HG03064 (cell line): ENCODE measurements at regions not wholly inside any gene's neighbourhood (a gene's known extent, or its start where the extent isn't known, plus 50 kb on each side); places are given as distances from the start of the nearest gene placed in this dataset.
"Not testable (repeated sequence)": the region's sequence is repeated elsewhere in the genome, so short reads cannot be mapped to it uniquely, and the experiment has no call there.

Source experiments
- ATAC-seq: cut with Tn5 transposase; IDR thresholded peaks from one replicate; pipeline ENCODE4 v1.9.1; 2021; ENCODE audit warnings: low read depth; ENCODE audit not compliant: unreplicated experiment

DNA sequence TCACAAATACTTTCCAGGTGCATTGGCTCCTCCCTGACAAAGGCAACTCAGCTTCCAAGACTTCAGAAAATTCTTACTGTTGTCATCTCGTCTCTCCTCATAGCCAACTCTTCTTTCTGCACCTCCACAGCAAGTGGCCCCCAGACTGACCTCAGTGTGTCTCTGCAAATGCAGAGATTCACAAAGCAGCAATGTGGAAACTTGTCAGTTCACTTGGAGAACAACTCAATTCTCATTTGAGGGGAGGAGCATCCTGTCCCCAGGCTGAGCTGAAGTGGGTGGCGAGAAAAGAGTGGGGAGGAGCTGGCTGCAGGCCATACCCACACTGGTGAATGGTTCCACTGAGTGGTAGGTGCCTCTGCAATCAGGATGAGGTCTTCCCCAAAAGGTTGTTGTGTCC is 248.7 kb upstream of the IL12A start:
- no peak for ATAC-seq

- no peak for ATAC-seq
Observed at GRCh38 chr3:159741281-159741680, 247.4 kb upstream of the IL12A start.

GRCh38 chr3:159748425-159748824 is 240.2 kb upstream of the IL12A start:
- ATAC-seq: no peak

GRCh38 chr3:159749406-159749805 is 239.2 kb upstream of the IL12A start:
- no peak for ATAC-seq

DNA sequence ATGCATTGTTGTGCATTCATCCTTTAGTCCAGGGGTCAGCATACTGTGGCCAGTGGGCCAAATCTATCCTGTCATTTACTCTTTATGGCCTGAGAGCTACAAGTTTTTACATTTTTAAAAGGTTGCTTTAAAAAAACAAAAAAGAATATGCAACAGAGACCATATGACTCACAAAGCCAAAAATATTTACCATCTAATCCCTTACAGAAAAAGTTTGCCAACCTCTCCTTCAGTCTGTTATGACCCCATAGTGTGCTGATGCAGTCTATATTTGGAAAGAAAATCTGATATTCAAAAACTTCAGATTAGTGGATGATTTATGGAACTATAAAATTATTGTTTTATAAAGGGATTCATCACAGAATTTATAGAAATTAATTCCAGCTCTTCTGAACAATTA is 237.5 kb upstream of the IL12A start:
- no peak for ATAC-seq

- no peak for ATAC-seq
Observed at GRCh38 chr3:159751752-159752151, 236.9 kb upstream of the IL12A start.

- not testable (repeated sequence) for ATAC-seq
Observed at GRCh38 chr3:159756279-159757207, 232.1 kb upstream of the IL12A start.

DNA sequence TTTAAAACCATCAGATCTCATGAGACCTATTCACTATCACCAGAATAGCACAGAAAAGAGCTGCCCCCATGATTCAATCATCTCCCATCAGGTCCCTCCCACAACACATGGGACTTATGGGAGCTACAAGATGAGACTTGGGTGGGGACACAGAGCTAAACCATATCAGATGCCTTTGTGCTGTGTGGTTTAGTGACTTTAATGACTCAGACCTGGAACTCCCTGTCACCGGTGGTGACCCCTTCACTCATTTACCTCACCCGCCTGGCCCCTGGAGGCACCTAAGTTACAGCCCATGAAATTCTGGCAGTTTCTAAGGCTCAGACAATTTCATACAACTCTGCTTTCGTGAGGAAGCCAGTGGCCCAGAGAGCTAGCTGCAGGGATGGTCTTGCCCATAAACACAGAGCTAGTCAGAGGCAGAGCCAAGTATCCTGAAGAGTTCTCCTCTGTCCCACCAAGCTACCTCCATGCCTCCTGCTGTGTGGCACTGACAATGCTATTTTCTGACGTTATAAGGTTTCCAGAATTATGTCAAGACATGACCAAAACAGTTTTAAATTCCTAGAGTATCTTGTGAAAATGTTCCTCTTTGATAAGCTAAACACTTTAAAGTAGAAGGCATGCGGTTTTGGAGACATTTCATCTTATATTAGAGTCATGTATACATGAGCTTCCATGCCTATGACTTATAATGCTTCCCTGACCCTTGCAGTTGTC is 231.1 kb upstream of the IL12A start:
- ATAC-seq: no peak

DNA sequence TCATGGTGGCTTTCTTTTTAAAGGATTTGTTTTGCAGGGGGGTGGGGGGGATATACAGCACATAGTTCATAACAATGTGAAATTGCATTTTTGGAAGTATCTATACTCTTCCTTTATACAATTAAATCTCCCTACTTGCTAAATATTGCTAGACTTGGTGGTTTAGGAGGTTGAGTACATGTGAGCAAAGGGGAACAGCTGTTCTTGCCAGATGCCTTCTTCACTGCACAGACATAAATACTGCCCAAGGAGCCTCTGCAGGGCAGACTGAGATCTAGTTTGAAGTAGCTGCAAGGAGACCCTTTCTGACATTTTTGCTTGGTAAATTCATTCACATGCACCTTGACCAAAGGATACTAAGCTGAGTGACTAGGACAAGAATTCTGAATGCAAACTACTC is 228.6 kb upstream of the IL12A start:
- no peak for ATAC-seq

GRCh38 chr3:159761369-159761768 is 227.3 kb upstream of the IL12A start:
- no peak for ATAC-seq

- no peak for ATAC-seq
Observed at GRCh38 chr3:159761848-159762635, 226.6 kb upstream of the IL12A start.

GRCh38 chr3:159763011-159763601 is 225.5 kb upstream of the IL12A start:
- ATAC-seq: peak; percentile 38

- peak; percentile 57 for ATAC-seq
Observed at GRCh38 chr3:159763602-159764489, 224.8 kb upstream of the IL12A start.

DNA sequence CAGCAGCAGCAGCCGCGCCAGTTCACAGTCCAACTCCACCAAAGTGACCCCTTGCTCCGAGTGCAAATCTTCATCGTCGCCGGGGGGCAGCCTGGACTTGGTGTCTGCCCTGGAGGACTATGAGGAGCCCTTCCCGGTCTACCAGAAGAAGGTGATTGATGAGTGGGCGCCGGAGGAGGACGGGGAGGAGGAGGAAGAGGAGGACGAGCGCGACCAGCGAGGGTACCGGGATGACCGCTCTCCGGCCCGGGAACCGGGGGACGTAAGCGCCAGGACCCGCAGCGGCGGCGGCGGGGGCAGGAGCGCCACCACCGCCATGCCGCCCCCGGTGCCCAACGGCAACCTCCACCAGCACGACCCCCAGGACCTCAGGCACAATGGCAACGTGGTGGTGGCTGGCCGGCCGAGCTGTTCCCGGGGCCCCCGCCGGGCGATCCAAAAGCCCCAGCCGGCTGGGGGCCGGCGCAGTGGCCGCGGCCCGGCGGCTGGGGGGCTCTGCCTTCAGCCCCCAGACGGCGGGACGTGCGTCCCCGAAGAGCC is 224.1 kb upstream of the IL12A start:
- ATAC-seq: no peak

- ATAC-seq: no peak
Observed at GRCh38 chr3:159765030-159765859, 223.4 kb upstream of the IL12A start.

DNA sequence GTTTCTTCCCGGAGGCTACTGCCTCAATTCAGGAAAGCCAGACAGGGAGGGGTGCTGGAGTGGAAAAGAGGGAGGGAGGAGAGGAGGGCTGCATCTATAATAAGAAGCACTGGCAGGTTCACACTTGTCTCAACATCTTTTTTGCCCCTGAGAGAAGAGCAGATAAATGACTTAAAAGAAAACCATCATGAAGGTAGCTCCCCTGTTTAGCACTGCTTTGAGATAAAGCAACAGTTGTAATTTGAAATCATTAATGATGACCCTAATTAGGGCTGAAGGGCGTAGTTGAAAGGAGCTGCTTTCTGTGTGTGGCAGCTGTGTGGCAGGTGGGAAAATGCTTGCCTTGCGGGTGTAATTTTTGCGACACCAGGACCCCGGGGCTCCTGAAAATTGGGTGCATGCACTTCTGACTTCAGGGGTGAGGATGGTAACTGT is 222.8 kb upstream of the IL12A start:
- ATAC-seq: no peak

GRCh38 chr3:159766563-159767185 is 222.0 kb upstream of the IL12A start:
- no peak for ATAC-seq

DNA sequence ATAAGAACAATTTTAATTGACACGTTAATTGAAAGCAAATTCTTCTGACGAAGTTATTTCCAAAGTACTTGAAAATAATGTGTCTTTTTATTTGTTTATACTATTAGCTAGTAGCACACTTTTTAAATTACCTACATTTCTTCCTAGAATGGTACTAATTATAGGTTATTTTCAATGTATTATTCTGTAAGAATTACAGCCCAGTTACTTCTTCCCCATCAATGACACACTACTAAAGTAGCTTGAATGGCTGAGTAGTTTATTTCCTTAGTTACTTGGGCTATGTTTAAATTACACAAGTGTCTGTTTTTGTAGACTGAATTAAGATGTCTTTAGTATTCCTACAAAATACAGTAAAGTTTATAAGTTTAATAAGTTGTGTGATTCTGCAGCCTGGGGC is 217.6 kb upstream of the IL12A start:
- ATAC-seq: no peak
